BE2C (cell line): ENCODE measurements at regions not wholly inside any gene's neighbourhood (a gene's known extent, or its start where the extent isn't known, plus 50 kb on each side); places are given as distances from the start of the nearest gene placed in this dataset.

Experiments used
- DNase-seq: peaks from one replicate; pipeline ENCODE4 v3.0.0-alpha.2; 2020
- H3K27me3 ChIP-seq: fragments of 250-450 bp; sonication (Bioruptor Pico); 2 replicates; pipeline ENCODE4 v1.5.1; 2020; ENCODE audit warnings: mild to moderate bottlenecking
- H3K36me3 ChIP-seq: fragments of 250-450 bp; sonication (Bioruptor Pico); 2 replicates; pipeline ENCODE4 v1.5.1; 2020; ENCODE audit warnings: mild to moderate bottlenecking
- H3K4me1 ChIP-seq: fragments of 250-450 bp; sonication (Bioruptor Pico); 2 replicates; pipeline ENCODE4 v1.5.1; 2020
- H3K4me3 ChIP-seq: 2 replicates; pipeline ENCODE4 v1.5.1; 2011; ENCODE audit warnings: low read depth, low read length
- H3K9me3 ChIP-seq: fragments of 250-450 bp; sonication (Bioruptor Pico); 2 replicates; pipeline ENCODE4 v1.5.1; 2020
- TF ChIP-seq, protein P1 (sequence below): IDR thresholded peaks from 2 replicates; pipeline ENCODE4 v1.5.1; 2012; ENCODE audit warnings: mild to moderate bottlenecking, low read depth, low read length

DNA sequence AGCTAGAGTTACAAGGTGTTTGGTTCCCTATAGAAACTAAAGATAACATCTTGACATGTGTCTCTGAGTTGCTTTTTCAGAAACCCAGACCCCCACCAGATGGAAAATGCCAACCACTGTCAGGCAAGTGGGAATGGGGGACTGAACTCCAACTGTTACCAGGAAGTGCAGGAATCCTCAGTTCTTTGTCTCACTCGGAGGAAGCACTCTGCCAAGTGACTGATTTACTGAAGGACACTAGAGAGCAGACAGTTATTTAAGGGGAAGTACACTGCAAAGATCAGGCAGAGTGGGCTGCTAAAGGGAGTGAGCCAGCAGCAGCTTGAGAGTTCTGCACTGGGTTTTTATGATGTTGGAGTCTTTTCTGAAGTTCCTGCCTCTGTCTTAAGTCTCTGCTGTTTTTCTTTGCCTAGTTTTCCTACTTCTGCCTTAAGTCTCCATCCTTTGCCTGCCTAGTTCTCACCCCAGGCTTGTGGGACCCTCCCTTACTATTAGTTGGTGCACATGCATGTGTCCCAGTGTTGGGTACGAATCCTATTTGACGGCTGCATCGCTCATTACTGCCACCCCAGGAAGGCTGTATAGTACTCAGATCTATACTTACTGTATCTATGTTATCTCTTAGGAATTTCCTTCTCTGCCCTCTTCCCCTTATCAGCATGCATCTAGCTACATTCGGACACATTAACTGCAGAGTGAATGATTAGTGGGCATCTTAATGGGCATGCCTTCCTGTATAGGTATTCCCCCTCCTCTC is 97.1 kb downstream of the TEX51 start:
- TF ChIP-seq, protein P1, sequence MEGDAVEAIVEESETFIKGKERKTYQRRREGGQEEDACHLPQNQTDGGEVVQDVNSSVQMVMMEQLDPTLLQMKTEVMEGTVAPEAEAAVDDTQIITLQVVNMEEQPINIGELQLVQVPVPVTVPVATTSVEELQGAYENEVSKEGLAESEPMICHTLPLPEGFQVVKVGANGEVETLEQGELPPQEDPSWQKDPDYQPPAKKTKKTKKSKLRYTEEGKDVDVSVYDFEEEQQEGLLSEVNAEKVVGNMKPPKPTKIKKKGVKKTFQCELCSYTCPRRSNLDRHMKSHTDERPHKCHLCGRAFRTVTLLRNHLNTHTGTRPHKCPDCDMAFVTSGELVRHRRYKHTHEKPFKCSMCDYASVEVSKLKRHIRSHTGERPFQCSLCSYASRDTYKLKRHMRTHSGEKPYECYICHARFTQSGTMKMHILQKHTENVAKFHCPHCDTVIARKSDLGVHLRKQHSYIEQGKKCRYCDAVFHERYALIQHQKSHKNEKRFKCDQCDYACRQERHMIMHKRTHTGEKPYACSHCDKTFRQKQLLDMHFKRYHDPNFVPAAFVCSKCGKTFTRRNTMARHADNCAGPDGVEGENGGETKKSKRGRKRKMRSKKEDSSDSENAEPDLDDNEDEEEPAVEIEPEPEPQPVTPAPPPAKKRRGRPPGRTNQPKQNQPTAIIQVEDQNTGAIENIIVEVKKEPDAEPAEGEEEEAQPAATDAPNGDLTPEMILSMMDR: no peak
- no peak for DNase-seq
- Histone ChIP-seq H3K36me3 (no peaks in the 10 kb centered on the region), H3K4me1 (no peaks in the 10 kb centered on the region), H3K4me3 (no peak overlapping the region), H3K9me3 (no peaks in the 10 kb centered on the region), H3K27me3 (no peaks in the 10 kb centered on the region)

DNA sequence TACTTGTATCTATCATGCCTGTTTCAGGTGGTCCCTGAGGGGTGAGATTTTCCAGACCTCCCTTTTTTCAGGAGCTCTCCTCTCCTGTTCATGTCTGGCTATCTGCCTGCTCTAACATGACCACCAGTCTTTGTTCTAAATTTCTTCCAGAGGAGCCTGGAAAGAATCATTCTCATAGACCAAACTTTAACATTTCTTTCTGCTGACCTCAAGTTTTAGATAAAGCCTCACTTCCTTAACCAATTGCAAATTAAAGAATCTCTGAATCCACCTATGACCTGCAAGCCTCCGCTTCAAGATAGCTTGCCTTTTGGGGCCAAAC is 97.6 kb downstream of the TEX51 start:
- no peak for DNase-seq
- TF ChIP-seq, protein P1: no peak
- Histone ChIP-seq H3K27me3 (no peaks in the 10 kb centered on the region), H3K4me1 (no peaks in the 10 kb centered on the region), H3K9me3 (no peaks in the 10 kb centered on the region), H3K36me3 (no peaks in the 10 kb centered on the region), H3K4me3 (no peak overlapping the region)
